Endodermal cell (in vitro differentiated cells): ENCODE measurements at regions not wholly inside any gene's neighbourhood (a gene's known extent, or its start where the extent isn't known, plus 50 kb on each side); places are given as distances from the start of the nearest gene placed in this dataset.

Experiments used
- DNase-seq: peaks from one replicate; pipeline ENCODE4 v3.0.0-alpha.2; 2017
- H3K27ac ChIP-seq: 2 replicates; pipeline ENCODE4 v1.5.1; 2013; ENCODE audit warnings: mild to moderate bottlenecking, low read depth, low read length, moderate library complexity
- H3K27me3 ChIP-seq: 2 replicates; pipeline ENCODE4 v1.6.1; 2013; ENCODE audit warnings: mild to moderate bottlenecking, low read length, moderate library complexity; ENCODE audit not compliant: insufficient read depth, control insufficient read depth, poor library complexity, severe bottlenecking
- H3K36me3 ChIP-seq: 2 replicates; pipeline ENCODE4 v1.7.0; 2013; ENCODE audit warnings: mild to moderate bottlenecking, low read length, moderate library complexity; ENCODE audit not compliant: control insufficient read depth, insufficient read depth
- H3K4me1 ChIP-seq: one replicate; pipeline ENCODE4 v1.7.0; 2013; ENCODE audit warnings: low read length; ENCODE audit not compliant: control insufficient read depth, insufficient read depth
- H3K4me3 ChIP-seq: 2 replicates; pipeline ENCODE4 v1.5.1; 2013; ENCODE audit warnings: mild to moderate bottlenecking, low read length, moderate library complexity
- H3K9ac ChIP-seq: 2 replicates; pipeline ENCODE4 v1.6.1; 2013; ENCODE audit warnings: mild to moderate bottlenecking, low read length, moderate library complexity; ENCODE audit not compliant: poor library complexity, severe bottlenecking; ENCODE audit errors: extremely low read depth
- H3K9me3 ChIP-seq: 2 replicates; pipeline ENCODE4 v1.6.1; 2013; ENCODE audit warnings: mild to moderate bottlenecking, low read length, moderate library complexity; ENCODE audit not compliant: control insufficient read depth
- H3K27ac Mint-ChIP-seq: 2 replicates; pipeline ENCODE4 v1.8.0; 2020; ENCODE audit warnings: mixed read lengths
- H3K27me3 Mint-ChIP-seq: 2 replicates; pipeline ENCODE4 v1.8.0; 2021; ENCODE audit warnings: mild to moderate bottlenecking, mixed read lengths; ENCODE audit not compliant: insufficient read depth
- H3K36me3 Mint-ChIP-seq: 2 replicates; pipeline ENCODE4 v1.8.0; 2020; ENCODE audit warnings: low read depth, mixed read lengths
- H3K4me1 Mint-ChIP-seq: 2 replicates; pipeline ENCODE4 v1.8.0; 2020; ENCODE audit warnings: mixed read lengths
- H3K4me3 Mint-ChIP-seq: 2 replicates; pipeline ENCODE4 v1.8.0; 2020; ENCODE audit warnings: mild to moderate bottlenecking, moderate library complexity, mixed read lengths
- H3K9me3 Mint-ChIP-seq: 2 replicates; pipeline ENCODE4 v1.8.0; 2020; ENCODE audit warnings: mild to moderate bottlenecking, mixed read lengths
- CTCF ChIP-seq: fragments of 200-600 bp; sonication (generic); conservative IDR thresholded peaks from 2 replicates; pipeline ENCODE4 v1.5.0; 2021; ENCODE audit warnings: antibody characterized with exemption, mild to moderate bottlenecking
- WGBS, 2 experiments: methylation state at CpG; one replicate each; pipeline versions ENCODE4 v1.1.5 to v1.1.7; 2013; ENCODE audit warnings: missing lambda C conversion rate in 2 of 2, mixed read lengths in 1 of 2; ENCODE audit not compliant: insufficient coverage in 1 of 2, insufficient read length in 1 of 2; 5-methylcytosine and 5-hydroxymethylcytosine counted together

GRCh38 chr4:136551753-136552152, 980.5 kb downstream of the PCDH18 start:
- no peaks in the 10 kb centered on the region for H3K36me3 ChIP-seq
- no peak for TF ChIP-seq CTCF
- no peak for DNase-seq
- Mint-ChIP-seq H3K27me3 (no peaks in the 10 kb centered on the region), H3K36me3 (no peaks in the 10 kb centered on the region), H3K4me3 (no peak overlapping the region), H3K9me3 (no peaks in the 10 kb centered on the region), H3K4me1 (no peaks in the 10 kb centered on the region), H3K27ac (no peak overlapping the region)
- no peak overlapping the region for H3K27ac ChIP-seq
- no peaks in the 10 kb centered on the region for H3K27me3 ChIP-seq
- no peaks in the 10 kb centered on the region for H3K4me1 ChIP-seq
- 90% methylated on average over 1 of the region's 1 CpG; no CpG with 5 or more reads in 1 of the 2 experiments for WGBS, 2 experiments
- H3K9me3 ChIP-seq = no peaks in the 10 kb centered on the region
- H3K4me3 ChIP-seq = no peak overlapping the region
- H3K9ac ChIP-seq = no peak overlapping the region

GRCh38 chr4:136540747-136541146, 991.5 kb downstream of the PCDH18 start:
- WGBS, 2 experiments = 67 to 81% methylated on average over 2 of the region's 2 CpGs
- H3K4me3 Mint-ChIP-seq = no peak overlapping the region
- Histone ChIP-seq H3K4me3 (no peak overlapping the region), H3K27ac (no peak overlapping the region), H3K9me3 (no peaks in the 10 kb centered on the region), H3K36me3 (no peaks in the 10 kb centered on the region), H3K4me1 (no peaks in the 10 kb centered on the region), H3K27me3 (no peaks in the 10 kb centered on the region), H3K9ac (no peak overlapping the region)
- DNase-seq = no peak
- H3K27me3 Mint-ChIP-seq = peaks cover 2% of the 10 kb centered on the region
- H3K9me3 Mint-ChIP-seq = no peaks in the 10 kb centered on the region
- no peak overlapping the region for H3K27ac Mint-ChIP-seq
- H3K4me1 Mint-ChIP-seq = peaks cover 8% of the 10 kb centered on the region
- H3K36me3 Mint-ChIP-seq = no peaks in the 10 kb centered on the region
- TF ChIP-seq CTCF = no peak

GRCh38 chr4:136528131-136528530, 1004.2 kb downstream of the PCDH18 start:
- no peak for TF ChIP-seq CTCF
- Histone ChIP-seq H3K4me1 (no peaks in the 10 kb centered on the region), H3K36me3 (no peaks in the 10 kb centered on the region), H3K4me3 (no peak overlapping the region), H3K27me3 (no peaks in the 10 kb centered on the region), H3K9ac (no peak overlapping the region), H3K27ac (no peak overlapping the region), H3K9me3 (no peaks in the 10 kb centered on the region)
- Mint-ChIP-seq H3K4me3 (no peak overlapping the region), H3K27me3 (no peaks in the 10 kb centered on the region), H3K36me3 (no peaks in the 10 kb centered on the region), H3K9me3 (no peaks in the 10 kb centered on the region), H3K27ac (no peak overlapping the region), H3K4me1 (no peaks in the 10 kb centered on the region)
- no peak for DNase-seq
